ENCODE measurements at regions not wholly inside any gene's neighbourhood (a gene's known extent, or its start where the extent isn't known, plus 50 kb on each side); places are given as distances from the start of the nearest gene placed in this dataset.

- CTCF ChIA-PET, result interaction anchor here (0.6 kb wide), 1 partner anchor 10 kb away, joined by 4 read pairs; no protein-coding TSS in a partner anchor
- intact Hi-C loops (cut with micrococcal nuclease; ENCODE audit: unreplicated experiment), result no loop called here
- FAIRE-seq (no peak), DNase-seq (ENCODE audit: low read depth, low spot score) (no peak), ATAC-seq (no peak)
- Histone ChIP-seq H3K79me2 (ENCODE audit: control insufficient read depth, insufficient read depth, low read length) (no peaks in the 10 kb centered on the region), H3K4me3 (no peak overlapping the region), H3K36me3 (ENCODE audit: control insufficient read depth in 2 of 2, insufficient read depth in 2 of 2, low read length in 1 of 2) (no peaks in the 10 kb centered on the region), H3K9ac (ENCODE audit: control insufficient read depth, insufficient read depth, low read length) (no peak overlapping the region), H3K9me3 (replicated peaks; ENCODE audit: control insufficient read depth, insufficient read depth, low read length) (no peaks in the 10 kb centered on the region), H2AFZ (ENCODE audit: control insufficient read depth, low read depth, low read length) (no peak overlapping the region), H4K20me1 (ENCODE audit: control insufficient read depth, insufficient read depth) (no peaks in the 10 kb centered on the region), H3K4me1 (ENCODE audit: control insufficient read depth, insufficient read depth, low read length) (no peaks in the 10 kb centered on the region), H3K27ac (ENCODE audit: control insufficient read depth, insufficient read depth) (no peak overlapping the region), H3K27me3 (replicated peaks in 1 of 2; ENCODE audit: control insufficient read depth in 2 of 2, insufficient read depth in 2 of 2, low read length in 1 of 2) (no peaks in the 10 kb centered on the region), H3K4me2 (ENCODE audit: control insufficient read depth, insufficient read depth) (no peak overlapping the region)
- in situ Hi-C loops (cut with MboI), result no loop called here
- no TSS peak for BruUV-seq (replicated peaks)
- SMC1A ChIA-PET (ENCODE audit: uncharacterized antibody, unreplicated experiment), result no interaction called here
- POLR2A ChIA-PET, result no interaction called here
- RAD21 ChIA-PET (ENCODE audit: unreplicated experiment), result no interaction called here
- WGBS (ENCODE audit: insufficient coverage, insufficient replicate concordance, low lambda C conversion rate, missing lambda C conversion rate), result 46% methylated on average over 2 of the region's 2 CpGs
- TF ChIP-seq SP1 (IDR thresholded peaks at IDR 0.05; ENCODE audit: low read depth, low read length) (no peak), ZNF207 (IDR thresholded peaks at IDR 0.05; ENCODE audit: borderline replicate concordance) (no peak), YBX1 (IDR thresholded peaks at IDR 0.05) (no peak), STAT3 (IDR thresholded peaks at IDR 0.05; ENCODE audit: low read depth, low read length) (no peak), ZZZ3 (IDR thresholded peaks at IDR 0.05; ENCODE audit: control insufficient read depth, insufficient read length, low read depth) (no peak), PAX5 (IDR thresholded peaks at IDR 0.05; ENCODE audit: borderline replicate concordance, low read depth, low read length) (no peak), IRF5 (IDR thresholded peaks at IDR 0.05; ENCODE audit: borderline replicate concordance) (no peak), SKIL (IDR thresholded peaks at IDR 0.05; ENCODE audit: low read depth, poor library complexity, severe bottlenecking) (no peak), NR2F1 (conservative IDR thresholded peaks at IDR 0.05) (no peak), FOXK2 (IDR thresholded peaks at IDR 0.05) (no peak)
- TF ChIP-seq, protein P1, sequence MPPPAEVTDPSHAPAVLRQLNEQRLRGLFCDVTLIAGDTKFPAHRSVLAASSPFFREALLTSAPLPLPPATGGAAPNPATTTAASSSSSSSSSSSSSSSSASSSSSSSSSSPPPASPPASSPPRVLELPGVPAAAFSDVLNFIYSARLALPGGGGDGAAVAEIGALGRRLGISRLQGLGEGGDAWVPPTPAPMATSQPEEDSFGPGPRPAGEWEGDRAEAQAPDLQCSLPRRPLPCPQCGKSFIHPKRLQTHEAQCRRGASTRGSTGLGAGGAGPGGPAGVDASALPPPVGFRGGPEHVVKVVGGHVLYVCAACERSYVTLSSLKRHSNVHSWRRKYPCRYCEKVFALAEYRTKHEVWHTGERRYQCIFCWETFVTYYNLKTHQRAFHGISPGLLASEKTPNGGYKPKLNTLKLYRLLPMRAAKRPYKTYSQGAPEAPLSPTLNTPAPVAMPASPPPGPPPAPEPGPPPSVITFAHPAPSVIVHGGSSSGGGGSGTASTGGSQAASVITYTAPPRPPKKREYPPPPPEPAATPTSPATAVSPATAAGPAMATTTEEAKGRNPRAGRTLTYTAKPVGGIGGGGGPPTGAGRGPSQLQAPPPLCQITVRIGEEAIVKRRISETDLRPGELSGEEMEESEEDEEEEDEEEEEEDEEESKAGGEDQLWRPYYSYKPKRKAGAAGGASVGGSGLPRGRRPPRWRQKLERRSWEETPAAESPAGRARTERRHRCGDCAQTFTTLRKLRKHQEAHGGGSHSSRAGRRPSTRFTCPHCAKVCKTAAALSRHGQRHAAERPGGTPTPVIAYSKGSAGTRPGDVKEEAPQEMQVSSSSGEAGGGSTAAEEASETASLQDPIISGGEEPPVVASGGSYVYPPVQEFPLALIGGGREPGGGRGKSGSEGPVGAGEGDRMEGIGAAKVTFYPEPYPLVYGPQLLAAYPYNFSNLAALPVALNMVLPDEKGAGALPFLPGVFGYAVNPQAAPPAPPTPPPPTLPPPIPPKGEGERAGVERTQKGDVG (CRISPR knock-in tag; IDR thresholded peaks at IDR 0.05), result no peak
- TF ChIP-seq, protein P2, sequence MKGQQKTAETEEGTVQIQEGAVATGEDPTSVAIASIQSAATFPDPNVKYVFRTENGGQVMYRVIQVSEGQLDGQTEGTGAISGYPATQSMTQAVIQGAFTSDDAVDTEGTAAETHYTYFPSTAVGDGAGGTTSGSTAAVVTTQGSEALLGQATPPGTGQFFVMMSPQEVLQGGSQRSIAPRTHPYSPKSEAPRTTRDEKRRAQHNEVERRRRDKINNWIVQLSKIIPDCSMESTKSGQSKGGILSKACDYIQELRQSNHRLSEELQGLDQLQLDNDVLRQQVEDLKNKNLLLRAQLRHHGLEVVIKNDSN (IDR thresholded peaks at IDR 0.05; ENCODE audit: borderline replicate concordance, extremely low read length, insufficient read depth, low read depth, low read length), result no peak
These were observed 1225.3 kb downstream of the CDH11 start for GRCh38 chr16:63896383-63897109.
